ENCODE measurements at regions not wholly inside any gene's neighbourhood (a gene's known extent, or its start where the extent isn't known, plus 50 kb on each side); places are given as distances from the start of the nearest gene placed in this dataset.

DNA sequence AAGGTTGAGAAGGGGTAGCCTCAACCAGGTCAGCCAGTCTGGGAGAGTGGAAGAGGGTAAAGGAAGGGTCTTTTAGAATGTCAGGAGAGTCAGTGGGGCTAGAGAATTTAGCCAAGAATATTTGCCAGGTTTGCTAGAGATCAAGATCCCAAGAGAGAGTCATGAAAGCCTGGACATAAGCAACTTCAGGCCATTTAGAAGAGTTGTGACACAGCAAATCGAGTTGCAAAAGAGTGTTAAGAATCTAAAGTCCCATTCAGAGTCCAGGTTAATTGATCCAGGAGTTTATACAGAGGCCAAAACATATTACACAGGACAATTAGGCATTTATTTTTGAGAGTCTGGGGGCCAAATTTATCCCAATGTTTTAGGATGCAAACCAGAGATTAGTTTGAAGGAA, 1260.1 kb upstream of the ACO1 start:
- TF ChIP-seq, protein P1, sequence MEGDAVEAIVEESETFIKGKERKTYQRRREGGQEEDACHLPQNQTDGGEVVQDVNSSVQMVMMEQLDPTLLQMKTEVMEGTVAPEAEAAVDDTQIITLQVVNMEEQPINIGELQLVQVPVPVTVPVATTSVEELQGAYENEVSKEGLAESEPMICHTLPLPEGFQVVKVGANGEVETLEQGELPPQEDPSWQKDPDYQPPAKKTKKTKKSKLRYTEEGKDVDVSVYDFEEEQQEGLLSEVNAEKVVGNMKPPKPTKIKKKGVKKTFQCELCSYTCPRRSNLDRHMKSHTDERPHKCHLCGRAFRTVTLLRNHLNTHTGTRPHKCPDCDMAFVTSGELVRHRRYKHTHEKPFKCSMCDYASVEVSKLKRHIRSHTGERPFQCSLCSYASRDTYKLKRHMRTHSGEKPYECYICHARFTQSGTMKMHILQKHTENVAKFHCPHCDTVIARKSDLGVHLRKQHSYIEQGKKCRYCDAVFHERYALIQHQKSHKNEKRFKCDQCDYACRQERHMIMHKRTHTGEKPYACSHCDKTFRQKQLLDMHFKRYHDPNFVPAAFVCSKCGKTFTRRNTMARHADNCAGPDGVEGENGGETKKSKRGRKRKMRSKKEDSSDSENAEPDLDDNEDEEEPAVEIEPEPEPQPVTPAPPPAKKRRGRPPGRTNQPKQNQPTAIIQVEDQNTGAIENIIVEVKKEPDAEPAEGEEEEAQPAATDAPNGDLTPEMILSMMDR (IDR thresholded peaks at IDR 0.05 in 2 of 3, conservative IDR thresholded peaks at IDR 0.05 in 1 of 3; ENCODE audit: control insufficient read depth in 2 of 3, extremely low read depth in 1 of 3, insufficient read depth in 1 of 3, low read depth in 3 of 3, low read length in 3 of 3) = no peak
- no peak for TF ChIP-seq NR2C2 (IDR thresholded peaks at IDR 0.05; ENCODE audit: borderline replicate concordance, control insufficient read depth, insufficient read length, low read depth)
- no peak for TF ChIP-seq ETV6 (conservative IDR thresholded peaks at IDR 0.05 in 1 of 2, IDR thresholded peaks at IDR 0.05 in 1 of 2; ENCODE audit: borderline replicate concordance in 1 of 2, low read depth in 1 of 2)
- no peak for TF ChIP-seq EZH2 (IDR thresholded peaks at IDR 0.05; ENCODE audit: borderline replicate concordance, control insufficient read depth, low read depth, low read length)
